NB4 (cell line): ENCODE measurements at regions not wholly inside any gene's neighbourhood (a gene's known extent, or its start where the extent isn't known, plus 50 kb on each side); places are given as distances from the start of the nearest gene placed in this dataset.

ENCODE experiments used
- CTCF ChIP-seq: IDR thresholded peaks from one replicate; pipeline ENCODE4 v1.5.1; 2012; ENCODE audit warnings: low read depth, low read length
- MAX ChIP-seq: IDR thresholded peaks from 2 replicates; pipeline ENCODE4 v1.6.1; 2011; ENCODE audit warnings: low read depth, low read length
- POLR2A ChIP-seq: IDR thresholded peaks from 2 replicates; pipeline ENCODE4 v1.6.1; 2011; ENCODE audit warnings: mild to moderate bottlenecking; ENCODE audit not compliant: insufficient read length; ENCODE audit errors: extremely low read depth

- TF ChIP-seq CTCF (no peak), POLR2A (no peak), MAX (no peak)
These were observed 71.5 kb upstream of the GALNT15 start for GRCh38 chr3:16102905-16103364.
